Lower leg skin (tissue), 3 donors: ENCODE measurements at regions not wholly inside any gene's neighbourhood (a gene's known extent, or its start where the extent isn't known, plus 50 kb on each side); places are given as distances from the start of the nearest gene placed in this dataset.

Experiments
- POLR2A ChIP-seq, 2 donors: fragments of 450-650 bp; IDR thresholded peaks; one replicate each; pipeline ENCODE4 v1.6.1; 2016 to 2017; ENCODE audit warnings: antibody characterized with exemption in 2 of 2, mild to moderate bottlenecking in 1 of 2, moderate library complexity in 1 of 2
- TF ChIP-seq, protein P1 (sequence below), 3 donors: fragments of 450-650 bp; IDR thresholded peaks; one replicate each; pipeline ENCODE4 v1.5.1; 2016; ENCODE audit warnings: antibody characterized with exemption in 3 of 3, mild to moderate bottlenecking in 3 of 3, moderate library complexity in 2 of 3

DNA sequence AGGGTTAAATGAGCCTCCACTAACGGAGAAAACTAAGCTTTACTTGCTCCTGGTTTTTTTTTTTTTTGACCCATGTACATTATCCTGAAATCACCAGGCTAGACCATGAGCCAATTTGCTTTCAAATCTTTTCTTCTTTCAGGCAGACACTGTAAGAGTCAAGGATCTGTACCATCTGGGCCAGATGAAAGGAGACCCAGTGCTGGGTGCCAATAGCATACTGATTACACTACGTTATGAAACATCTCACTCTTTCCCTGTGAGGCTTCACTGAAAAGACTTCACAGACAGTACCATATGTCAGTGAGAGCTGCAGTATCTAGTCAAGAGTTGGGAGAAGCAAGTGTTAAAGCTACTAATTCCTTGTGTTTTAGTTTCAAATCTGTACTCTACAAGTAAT lies 161.2 kb upstream of the PTPRD start:
- TF ChIP-seq, protein P1, sequence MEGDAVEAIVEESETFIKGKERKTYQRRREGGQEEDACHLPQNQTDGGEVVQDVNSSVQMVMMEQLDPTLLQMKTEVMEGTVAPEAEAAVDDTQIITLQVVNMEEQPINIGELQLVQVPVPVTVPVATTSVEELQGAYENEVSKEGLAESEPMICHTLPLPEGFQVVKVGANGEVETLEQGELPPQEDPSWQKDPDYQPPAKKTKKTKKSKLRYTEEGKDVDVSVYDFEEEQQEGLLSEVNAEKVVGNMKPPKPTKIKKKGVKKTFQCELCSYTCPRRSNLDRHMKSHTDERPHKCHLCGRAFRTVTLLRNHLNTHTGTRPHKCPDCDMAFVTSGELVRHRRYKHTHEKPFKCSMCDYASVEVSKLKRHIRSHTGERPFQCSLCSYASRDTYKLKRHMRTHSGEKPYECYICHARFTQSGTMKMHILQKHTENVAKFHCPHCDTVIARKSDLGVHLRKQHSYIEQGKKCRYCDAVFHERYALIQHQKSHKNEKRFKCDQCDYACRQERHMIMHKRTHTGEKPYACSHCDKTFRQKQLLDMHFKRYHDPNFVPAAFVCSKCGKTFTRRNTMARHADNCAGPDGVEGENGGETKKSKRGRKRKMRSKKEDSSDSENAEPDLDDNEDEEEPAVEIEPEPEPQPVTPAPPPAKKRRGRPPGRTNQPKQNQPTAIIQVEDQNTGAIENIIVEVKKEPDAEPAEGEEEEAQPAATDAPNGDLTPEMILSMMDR (IDR thresholded peaks at IDR 0.05): no peak
- TF ChIP-seq POLR2A (IDR thresholded peaks at IDR 0.05): no peak
